ENCODE measurements at regions not wholly inside any gene's neighbourhood (a gene's known extent, or its start where the extent isn't known, plus 50 kb on each side); places are given as distances from the start of the nearest gene placed in this dataset.

- ATAC-seq = no peak
- TF ChIP-seq SNAI2 (CRISPR knock-in tag; IDR thresholded peaks at IDR 0.05) = no peak
- TF ChIP-seq ZFP3 (CRISPR knock-in tag; IDR thresholded peaks at IDR 0.05) = no peak
Observed at GRCh38 chr13:106919133-106919532, 351.2 kb upstream of the ARGLU1 start.

DNA sequence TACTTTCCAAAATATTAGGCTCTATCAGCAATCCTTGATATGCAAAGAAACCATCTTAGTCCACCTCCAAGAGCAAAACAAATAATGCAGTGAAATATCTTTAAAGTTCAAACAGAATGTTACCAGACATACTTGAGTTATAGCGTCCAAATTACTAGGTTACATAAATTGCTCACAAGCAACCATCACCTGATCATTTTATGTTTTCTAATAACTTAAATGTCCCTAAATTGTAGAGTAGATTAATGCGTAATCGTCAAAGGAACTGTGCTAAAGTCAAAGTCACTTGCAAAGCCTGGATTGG, 350.6 kb upstream of the ARGLU1 start:
- ATAC-seq = no peak
- no peak for TF ChIP-seq CREB5 (CRISPR knock-in tag; IDR thresholded peaks at IDR 0.05; ENCODE audit: low read depth)
- no peak for TF ChIP-seq ARNTL (CRISPR knock-in tag; IDR thresholded peaks at IDR 0.05; ENCODE audit: borderline replicate concordance, low read depth)
- TF ChIP-seq ISL1 (CRISPR knock-in tag; IDR thresholded peaks at IDR 0.05) = no peak
- TF ChIP-seq ESRRG (CRISPR knock-in tag; IDR thresholded peaks at IDR 0.05) = no peak
- TF ChIP-seq, protein P1, sequence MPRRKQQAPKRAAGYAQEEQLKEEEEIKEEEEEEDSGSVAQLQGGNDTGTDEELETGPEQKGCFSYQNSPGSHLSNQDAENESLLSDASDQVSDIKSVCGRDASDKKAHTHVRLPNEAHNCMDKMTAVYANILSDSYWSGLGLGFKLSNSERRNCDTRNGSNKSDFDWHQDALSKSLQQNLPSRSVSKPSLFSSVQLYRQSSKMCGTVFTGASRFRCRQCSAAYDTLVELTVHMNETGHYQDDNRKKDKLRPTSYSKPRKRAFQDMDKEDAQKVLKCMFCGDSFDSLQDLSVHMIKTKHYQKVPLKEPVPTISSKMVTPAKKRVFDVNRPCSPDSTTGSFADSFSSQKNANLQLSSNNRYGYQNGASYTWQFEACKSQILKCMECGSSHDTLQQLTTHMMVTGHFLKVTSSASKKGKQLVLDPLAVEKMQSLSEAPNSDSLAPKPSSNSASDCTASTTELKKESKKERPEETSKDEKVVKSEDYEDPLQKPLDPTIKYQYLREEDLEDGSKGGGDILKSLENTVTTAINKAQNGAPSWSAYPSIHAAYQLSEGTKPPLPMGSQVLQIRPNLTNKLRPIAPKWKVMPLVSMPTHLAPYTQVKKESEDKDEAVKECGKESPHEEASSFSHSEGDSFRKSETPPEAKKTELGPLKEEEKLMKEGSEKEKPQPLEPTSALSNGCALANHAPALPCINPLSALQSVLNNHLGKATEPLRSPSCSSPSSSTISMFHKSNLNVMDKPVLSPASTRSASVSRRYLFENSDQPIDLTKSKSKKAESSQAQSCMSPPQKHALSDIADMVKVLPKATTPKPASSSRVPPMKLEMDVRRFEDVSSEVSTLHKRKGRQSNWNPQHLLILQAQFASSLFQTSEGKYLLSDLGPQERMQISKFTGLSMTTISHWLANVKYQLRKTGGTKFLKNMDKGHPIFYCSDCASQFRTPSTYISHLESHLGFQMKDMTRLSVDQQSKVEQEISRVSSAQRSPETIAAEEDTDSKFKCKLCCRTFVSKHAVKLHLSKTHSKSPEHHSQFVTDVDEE (CRISPR knock-in tag; IDR thresholded peaks at IDR 0.05) = no peak
- TF ChIP-seq ZNF70 (CRISPR knock-in tag; IDR thresholded peaks at IDR 0.05) = no peak

- peak; percentile 99 for ATAC-seq
- no peak for TF ChIP-seq CREB5 (CRISPR knock-in tag; IDR thresholded peaks at IDR 0.05; ENCODE audit: low read depth)
- TF ChIP-seq, protein P2, sequence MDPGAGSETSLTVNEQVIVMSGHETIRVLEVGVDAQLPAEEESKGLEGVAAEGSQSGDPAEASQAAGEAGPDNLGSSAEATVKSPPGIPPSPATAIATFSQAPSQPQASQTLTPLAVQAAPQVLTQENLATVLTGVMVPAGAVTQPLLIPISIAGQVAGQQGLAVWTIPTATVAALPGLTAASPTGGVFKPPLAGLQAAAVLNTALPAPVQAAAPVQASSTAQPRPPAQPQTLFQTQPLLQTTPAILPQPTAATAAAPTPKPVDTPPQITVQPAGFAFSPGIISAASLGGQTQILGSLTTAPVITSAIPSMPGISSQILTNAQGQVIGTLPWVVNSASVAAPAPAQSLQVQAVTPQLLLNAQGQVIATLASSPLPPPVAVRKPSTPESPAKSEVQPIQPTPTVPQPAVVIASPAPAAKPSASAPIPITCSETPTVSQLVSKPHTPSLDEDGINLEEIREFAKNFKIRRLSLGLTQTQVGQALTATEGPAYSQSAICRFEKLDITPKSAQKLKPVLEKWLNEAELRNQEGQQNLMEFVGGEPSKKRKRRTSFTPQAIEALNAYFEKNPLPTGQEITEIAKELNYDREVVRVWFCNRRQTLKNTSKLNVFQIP (CRISPR knock-in tag; IDR thresholded peaks at IDR 0.05; ENCODE audit: borderline replicate concordance, low read depth) = no peak
- no peak for TF ChIP-seq BACH2 (CRISPR knock-in tag; IDR thresholded peaks at IDR 0.05; ENCODE audit: borderline replicate concordance)
- no peak for TF ChIP-seq SNAI2 (CRISPR knock-in tag; IDR thresholded peaks at IDR 0.05)
- TF ChIP-seq ZC3H10 (CRISPR knock-in tag; IDR thresholded peaks at IDR 0.05) = no peak
- no peak for TF ChIP-seq ZNF70 (CRISPR knock-in tag; IDR thresholded peaks at IDR 0.05)
- no peak for TF ChIP-seq RARB (CRISPR knock-in tag; IDR thresholded peaks at IDR 0.05)
- TF ChIP-seq TOX (CRISPR knock-in tag; IDR thresholded peaks at IDR 0.05; ENCODE audit: borderline replicate concordance) = no peak
- no peak for TF ChIP-seq GLIS3 (CRISPR knock-in tag; IDR thresholded peaks at IDR 0.05)
- TF ChIP-seq ZNF8 (CRISPR knock-in tag; IDR thresholded peaks at IDR 0.05) = no peak
- TF ChIP-seq ISL1 (CRISPR knock-in tag; IDR thresholded peaks at IDR 0.05) = no peak
- TF ChIP-seq ESRRG (CRISPR knock-in tag; IDR thresholded peaks at IDR 0.05) = no peak
- no peak for TF ChIP-seq ZNF565 (CRISPR knock-in tag; conservative IDR thresholded peaks at IDR 0.05; ENCODE audit: low read depth)
- no peak for TF ChIP-seq OSR1 (CRISPR knock-in tag; IDR thresholded peaks at IDR 0.05)
- TF ChIP-seq PATZ1 (CRISPR knock-in tag; IDR thresholded peaks at IDR 0.05; ENCODE audit: borderline replicate concordance) = no peak
- no peak for TF ChIP-seq ZFP30 (CRISPR knock-in tag; IDR thresholded peaks at IDR 0.05)
- TF ChIP-seq, protein P3, sequence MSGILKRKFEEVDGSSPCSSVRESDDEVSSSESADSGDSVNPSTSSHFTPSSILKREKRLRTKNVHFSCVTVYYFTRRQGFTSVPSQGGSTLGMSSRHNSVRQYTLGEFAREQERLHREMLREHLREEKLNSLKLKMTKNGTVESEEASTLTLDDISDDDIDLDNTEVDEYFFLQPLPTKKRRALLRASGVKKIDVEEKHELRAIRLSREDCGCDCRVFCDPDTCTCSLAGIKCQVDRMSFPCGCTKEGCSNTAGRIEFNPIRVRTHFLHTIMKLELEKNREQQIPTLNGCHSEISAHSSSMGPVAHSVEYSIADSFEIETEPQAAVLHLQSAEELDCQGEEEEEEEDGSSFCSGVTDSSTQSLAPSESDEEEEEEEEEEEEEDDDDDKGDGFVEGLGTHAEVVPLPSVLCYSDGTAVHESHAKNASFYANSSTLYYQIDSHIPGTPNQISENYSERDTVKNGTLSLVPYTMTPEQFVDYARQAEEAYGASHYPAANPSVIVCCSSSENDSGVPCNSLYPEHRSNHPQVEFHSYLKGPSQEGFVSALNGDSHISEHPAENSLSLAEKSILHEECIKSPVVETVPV (CRISPR knock-in tag; IDR thresholded peaks at IDR 0.05) = no peak
- TF ChIP-seq TCF4 (CRISPR knock-in tag; IDR thresholded peaks at IDR 0.05; ENCODE audit: borderline replicate concordance) = no peak
Observed at GRCh38 chr13:106917673-106918556, 350.0 kb upstream of the ARGLU1 start.
